ENCODE measurements at regions not wholly inside any gene's neighbourhood (a gene's known extent, or its start where the extent isn't known, plus 50 kb on each side); places are given as distances from the start of the nearest gene placed in this dataset.

- DNase-seq: no peak
These were observed 134.2 kb upstream of the HS6ST1 start for GRCh38 chr2:128452536-128453530.

- DNase-seq: no peak
These were observed 136.5 kb upstream of the HS6ST1 start for GRCh38 chr2:128454980-128455720.

GRCh38 chr2:128455721-128456050, 137.0 kb upstream of the HS6ST1 start:
- no peak for DNase-seq

GRCh38 chr2:128456281-128456680, 137.6 kb upstream of the HS6ST1 start:
- no peak for DNase-seq

- DNase-seq: no peak
These were observed 138.4 kb upstream of the HS6ST1 start for GRCh38 chr2:128457006-128457604.

- DNase-seq: no peak
These were observed 139.0 kb upstream of the HS6ST1 start for GRCh38 chr2:128457716-128458115.

- no peak for DNase-seq
These were observed 139.8 kb upstream of the HS6ST1 start for GRCh38 chr2:128458505-128458904.

- no peak for DNase-seq
These were observed 145.8 kb upstream of the HS6ST1 start for GRCh38 chr2:128464456-128464855.

- no peak for DNase-seq
These were observed 146.8 kb upstream of the HS6ST1 start for GRCh38 chr2:128465246-128466170.

GRCh38 chr2:128466376-128466775, 147.7 kb upstream of the HS6ST1 start:
- DNase-seq: no peak

- no peak for DNase-seq
These were observed 148.1 kb upstream of the HS6ST1 start for GRCh38 chr2:128466776-128467175.

GRCh38 chr2:128467321-128467969, 148.8 kb upstream of the HS6ST1 start:
- DNase-seq: no peak

- DNase-seq: no peak
These were observed 149.7 kb upstream of the HS6ST1 start for GRCh38 chr2:128468186-128468920.

- DNase-seq: no peak
These were observed 150.5 kb upstream of the HS6ST1 start for GRCh38 chr2:128469203-128469602.

- no peak for DNase-seq
These were observed 151.2 kb upstream of the HS6ST1 start for GRCh38 chr2:128469875-128470274.

- DNase-seq: no peak
These were observed 154.1 kb upstream of the HS6ST1 start for GRCh38 chr2:128472789-128473174.

GRCh38 chr2:128473175-128474035, 154.7 kb upstream of the HS6ST1 start:
- peak; percentile 68 for DNase-seq

- no peak for DNase-seq
These were observed 155.6 kb upstream of the HS6ST1 start for GRCh38 chr2:128474036-128474955.

GRCh38 chr2:128474962-128475361, 156.3 kb upstream of the HS6ST1 start:
- DNase-seq: no peak

Data from stimulated activated CD4-positive, alpha-beta T cell treated with anti-CD3 and anti-CD28 coated beads, Interleukin-15, amount 100 ng/mL, for 24 hours (primary cell).